Activated CD8-positive, alpha-beta memory T cell treated with anti-CD3 and anti-CD28 coated beads, Interleukin-2, amount 50 U/mL, for 24 hours (primary cell): ENCODE measurements at regions not wholly inside any gene's neighbourhood (a gene's known extent, or its start where the extent isn't known, plus 50 kb on each side); places are given as distances from the start of the nearest gene placed in this dataset.

Source experiments
- DNase-seq: peaks from one replicate; pipeline ENCODE4 v3.0.0-alpha.2; 2020; ENCODE audit errors: extremely low read depth

DNA sequence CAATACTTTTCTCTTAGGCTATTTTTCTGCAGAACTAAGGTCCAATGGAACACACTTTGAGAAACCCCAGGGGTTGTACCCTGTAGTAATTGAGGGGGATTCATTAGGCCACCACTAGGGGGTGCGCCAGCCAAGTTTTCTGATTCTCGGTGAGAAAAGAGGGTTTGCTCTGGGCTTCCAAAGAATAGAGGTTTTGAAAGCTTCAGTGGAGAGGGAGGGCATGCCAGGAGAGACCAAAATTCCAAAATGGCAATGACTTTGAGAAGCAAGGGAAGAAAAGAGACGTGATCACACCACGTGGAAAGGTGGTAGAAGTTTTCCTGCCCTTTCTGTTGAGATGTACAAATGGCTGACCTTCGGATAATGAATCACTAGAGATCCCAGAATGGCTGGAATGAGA lies 323.3 kb downstream of the RPS6KC1 start:
- peak; percentile 6 for DNase-seq

DNA sequence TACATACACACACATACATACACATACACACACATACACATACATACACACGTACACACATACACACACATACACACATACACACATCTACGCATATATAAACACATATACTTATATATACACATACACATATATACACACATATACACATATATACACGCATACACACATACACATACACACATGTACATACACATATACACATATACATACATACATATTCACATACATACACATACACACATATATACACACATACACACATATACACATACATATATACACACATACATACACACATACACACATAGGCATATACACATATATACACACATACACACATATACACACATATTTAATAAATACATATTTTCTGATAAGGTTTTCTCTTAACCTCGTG lies 324.0 kb downstream of the RPS6KC1 start:
- no peak for DNase-seq

DNA sequence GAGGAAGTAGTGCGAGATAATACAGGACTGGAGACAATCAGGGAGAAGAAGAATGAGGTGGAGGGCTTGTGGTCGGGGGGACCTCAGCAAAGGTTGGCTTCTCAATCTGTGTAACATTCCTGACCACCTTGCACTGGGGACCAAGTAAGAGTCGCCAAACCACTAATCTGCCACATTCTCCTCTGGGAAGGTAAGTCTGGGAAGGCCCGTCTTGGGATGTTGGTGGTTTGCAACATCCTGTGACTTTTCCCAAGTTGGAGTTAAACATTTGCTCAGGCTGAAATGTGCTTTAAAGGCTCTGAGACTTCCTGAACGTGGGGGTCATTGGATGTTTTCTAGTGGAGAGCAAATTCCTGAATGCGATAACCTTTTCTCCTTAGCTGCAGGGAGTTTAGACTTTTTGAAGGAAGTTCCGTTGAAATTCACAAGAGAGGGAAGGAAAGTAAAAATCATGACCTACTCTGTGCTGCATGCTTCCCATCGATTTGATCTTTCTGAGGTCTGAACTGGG lies 325.9 kb downstream of the RPS6KC1 start:
- no peak for DNase-seq

GRCh38 chr1:213380865-213381264 lies 329.8 kb downstream of the RPS6KC1 start:
- DNase-seq, result no peak

GRCh38 chr1:213381572-213382084 lies 330.6 kb downstream of the RPS6KC1 start:
- DNase-seq, result no peak

GRCh38 chr1:213383465-213383864 lies 332.4 kb downstream of the RPS6KC1 start:
- no peak for DNase-seq

DNA sequence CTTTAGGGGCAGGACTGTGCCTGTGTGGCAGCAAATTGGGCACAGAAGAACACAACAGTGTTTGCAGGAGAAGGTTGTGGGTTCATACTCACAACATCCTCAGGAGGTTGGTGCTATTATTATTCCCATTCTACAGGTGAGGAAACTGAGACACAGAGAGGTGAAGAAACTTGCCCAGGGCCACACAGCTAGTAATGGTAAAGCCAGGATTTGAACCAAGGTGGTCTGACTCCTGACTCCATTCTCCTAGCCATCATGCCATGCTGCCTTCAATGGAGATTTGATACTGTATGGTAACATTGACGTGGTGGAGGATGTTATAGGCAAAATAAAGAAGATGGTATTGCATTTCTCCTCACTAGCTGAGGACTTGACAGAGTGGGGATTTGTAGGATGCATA lies 334.2 kb downstream of the RPS6KC1 start:
- DNase-seq, result no peak

- DNase-seq, result no peak
Observed at GRCh38 chr1:213385806-213386324, 334.8 kb downstream of the RPS6KC1 start.

GRCh38 chr1:213387380-213388015 lies 336.5 kb downstream of the RPS6KC1 start:
- no peak for DNase-seq

GRCh38 chr1:213388199-213388598 lies 337.2 kb downstream of the RPS6KC1 start:
- DNase-seq, result no peak

- DNase-seq, result no peak
Observed at GRCh38 chr1:213389061-213389581, 338.1 kb downstream of the RPS6KC1 start.

DNA sequence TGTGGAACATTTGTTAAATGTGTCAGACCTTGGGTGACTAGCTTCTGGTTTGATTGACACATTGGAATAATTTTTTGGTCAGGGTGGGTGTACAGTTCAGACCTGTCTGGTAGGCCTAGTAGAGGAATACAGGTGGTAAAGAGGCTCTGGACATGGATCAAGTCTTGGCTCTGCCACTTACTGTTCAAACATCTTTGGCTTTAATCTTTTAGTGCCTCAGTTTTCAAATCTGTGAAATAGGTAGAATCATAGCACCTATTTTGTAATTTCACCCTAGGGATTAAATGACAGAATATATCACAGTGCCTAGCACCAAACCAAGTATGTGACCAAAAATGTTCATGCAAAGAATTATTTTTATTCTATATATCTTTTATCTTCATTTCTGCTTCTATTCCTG lies 340.4 kb downstream of the RPS6KC1 start:
- no peak for DNase-seq

GRCh38 chr1:213393860-213394259 lies 342.8 kb downstream of the RPS6KC1 start:
- DNase-seq, result no peak

DNA sequence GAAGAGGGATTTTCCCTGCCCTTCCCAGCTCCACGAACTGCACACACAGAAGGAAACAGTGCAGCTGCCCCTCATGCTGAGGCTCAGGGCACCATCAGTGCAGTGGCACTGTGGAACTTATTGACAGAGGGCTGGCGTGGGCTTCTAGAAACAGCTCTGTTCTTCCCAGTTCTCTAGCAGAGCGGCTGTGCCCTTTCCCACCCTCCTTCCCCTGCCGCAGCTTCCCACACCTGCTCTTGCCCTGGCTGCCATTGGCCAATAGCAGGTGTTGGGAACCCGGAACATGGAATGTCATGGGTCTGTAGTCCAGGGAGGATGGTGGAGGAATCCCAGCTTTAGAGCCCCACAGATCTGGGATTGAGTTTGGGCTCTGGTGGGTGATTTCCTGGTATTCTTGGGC lies 343.8 kb downstream of the RPS6KC1 start:
- no peak for DNase-seq

- no peak for DNase-seq
Observed at GRCh38 chr1:213397638-213398037, 346.6 kb downstream of the RPS6KC1 start.

- no peak for DNase-seq
Observed at GRCh38 chr1:213399695-213400094, 348.7 kb downstream of the RPS6KC1 start.

DNA sequence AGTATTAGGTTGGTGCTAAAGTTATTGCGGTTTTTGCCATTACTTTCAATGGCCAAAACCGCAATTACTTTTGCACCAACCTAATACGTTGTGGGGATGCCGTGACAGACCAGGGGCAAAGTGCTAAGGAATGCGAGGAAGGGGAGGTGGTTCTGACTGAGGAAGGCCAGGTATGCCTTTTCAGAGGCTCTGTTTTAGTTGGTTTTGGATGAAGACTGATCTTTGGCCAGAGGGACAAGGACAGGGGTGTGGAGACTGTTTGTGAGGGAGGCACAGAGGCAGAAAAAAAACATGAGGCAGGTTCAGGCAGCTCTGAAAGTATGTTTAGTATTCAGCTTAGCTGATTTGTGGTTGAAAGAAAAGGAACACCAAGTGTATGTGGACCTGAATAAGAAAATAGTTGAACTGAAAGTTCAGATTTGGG lies 358.2 kb downstream of the RPS6KC1 start:
- no peak for DNase-seq

GRCh38 chr1:213409971-213410370 lies 358.9 kb downstream of the RPS6KC1 start:
- DNase-seq, result no peak

DNA sequence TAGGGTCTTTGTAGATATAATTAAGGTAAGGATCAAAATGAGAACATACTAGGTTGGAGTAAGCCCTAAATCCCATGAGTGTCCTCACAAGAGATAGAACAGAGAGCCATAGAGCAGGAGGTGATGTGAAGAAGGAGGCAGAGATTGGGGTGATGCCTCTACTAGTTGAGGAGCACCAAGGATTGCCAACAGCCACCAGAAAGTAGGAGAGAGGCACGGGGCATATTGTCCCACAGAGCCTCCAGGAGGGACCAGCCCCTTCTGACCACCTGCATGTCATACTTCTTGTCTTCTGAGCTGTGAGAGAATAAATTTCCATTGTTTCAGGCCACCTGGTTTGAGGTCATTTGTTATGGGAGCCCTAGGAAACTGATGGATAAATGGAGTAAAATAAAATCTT lies 363.3 kb downstream of the RPS6KC1 start:
- no peak for DNase-seq

DNA sequence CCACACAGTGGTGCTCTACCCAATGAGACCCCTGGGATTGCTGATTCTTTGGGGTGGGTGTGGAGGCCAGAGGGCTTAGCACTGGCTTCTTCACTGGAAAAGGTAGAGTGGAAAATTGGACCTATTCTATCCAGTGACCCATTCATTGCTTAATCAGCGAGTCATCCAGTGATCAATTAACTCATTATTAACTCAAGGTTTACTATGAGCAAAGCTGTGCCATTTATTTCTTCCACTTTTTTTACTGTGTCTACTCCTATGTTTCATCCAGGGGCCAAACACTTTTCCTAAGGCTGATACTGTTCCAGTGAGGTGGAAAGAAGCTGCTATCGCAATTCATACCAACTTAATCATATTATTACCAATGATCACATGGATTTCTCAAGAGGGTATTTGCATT lies 363.9 kb downstream of the RPS6KC1 start:
- no peak for DNase-seq

GRCh38 chr1:213415691-213416380 lies 364.8 kb downstream of the RPS6KC1 start:
- no peak for DNase-seq

DNA sequence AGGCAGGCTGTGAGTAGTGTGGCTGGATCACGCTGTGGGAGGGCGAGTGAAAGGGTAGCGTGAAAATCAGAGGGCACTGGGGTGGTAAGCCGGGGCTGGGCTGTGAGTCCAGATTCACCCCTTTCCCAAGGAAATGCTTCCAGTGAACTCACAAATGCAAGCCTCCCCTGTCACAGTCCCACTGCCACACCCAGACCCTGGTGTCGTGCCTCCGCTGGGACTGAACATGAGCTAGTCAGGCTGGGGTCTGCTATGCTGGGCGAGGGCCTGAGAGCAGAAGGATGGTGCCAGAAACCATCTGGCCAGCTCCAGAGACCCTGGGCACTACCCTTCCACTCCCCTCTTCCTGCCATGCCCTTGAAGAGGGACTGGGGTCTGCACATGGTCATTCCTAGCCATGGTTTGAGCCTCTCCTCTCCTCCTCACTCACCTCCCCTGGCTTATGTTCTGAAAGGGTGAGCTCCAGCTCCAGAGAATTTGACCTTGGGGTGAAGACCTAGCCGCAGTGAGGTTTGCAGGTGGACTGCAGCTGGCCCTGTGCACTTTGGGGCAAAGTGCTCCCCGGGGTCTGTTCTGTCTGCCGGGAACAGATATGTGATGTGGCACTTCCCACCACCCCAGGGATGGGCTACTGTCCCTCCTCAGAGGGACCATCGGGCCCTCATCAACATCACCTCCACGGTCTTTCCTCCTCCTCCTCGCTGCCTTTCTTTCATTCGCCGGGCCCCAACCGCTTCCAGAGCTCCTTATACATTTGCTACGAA lies 365.6 kb downstream of the RPS6KC1 start:
- no peak for DNase-seq
